IPS-15b (cell line): ENCODE measurements at regions not wholly inside any gene's neighbourhood (a gene's known extent, or its start where the extent isn't known, plus 50 kb on each side); places are given as distances from the start of the nearest gene placed in this dataset.

Source experiments
- H3K27me3 ChIP-seq: one replicate; pipeline ENCODE4 v1.6.1; 2013; ENCODE audit warnings: low read length; ENCODE audit not compliant: control insufficient read depth, insufficient read depth
- H3K36me3 ChIP-seq: one replicate; pipeline ENCODE4 v1.6.1; 2013; ENCODE audit warnings: low read length; ENCODE audit not compliant: control insufficient read depth, insufficient read depth
- H3K4me1 ChIP-seq: one replicate; pipeline ENCODE4 v1.6.1; 2013; ENCODE audit warnings: mild to moderate bottlenecking, low read length; ENCODE audit not compliant: control insufficient read depth, insufficient read depth
- H3K4me3 ChIP-seq: one replicate; pipeline ENCODE4 v1.5.1; 2013; ENCODE audit warnings: low read depth, low read length
- H3K9ac ChIP-seq: one replicate; pipeline ENCODE4 v1.6.1; 2013; ENCODE audit warnings: low read depth, mild to moderate bottlenecking, low read length
- H3K9me3 ChIP-seq: one replicate; pipeline ENCODE4 v1.6.1; 2013; ENCODE audit warnings: mild to moderate bottlenecking, low read length; ENCODE audit not compliant: control insufficient read depth, insufficient read depth

DNA sequence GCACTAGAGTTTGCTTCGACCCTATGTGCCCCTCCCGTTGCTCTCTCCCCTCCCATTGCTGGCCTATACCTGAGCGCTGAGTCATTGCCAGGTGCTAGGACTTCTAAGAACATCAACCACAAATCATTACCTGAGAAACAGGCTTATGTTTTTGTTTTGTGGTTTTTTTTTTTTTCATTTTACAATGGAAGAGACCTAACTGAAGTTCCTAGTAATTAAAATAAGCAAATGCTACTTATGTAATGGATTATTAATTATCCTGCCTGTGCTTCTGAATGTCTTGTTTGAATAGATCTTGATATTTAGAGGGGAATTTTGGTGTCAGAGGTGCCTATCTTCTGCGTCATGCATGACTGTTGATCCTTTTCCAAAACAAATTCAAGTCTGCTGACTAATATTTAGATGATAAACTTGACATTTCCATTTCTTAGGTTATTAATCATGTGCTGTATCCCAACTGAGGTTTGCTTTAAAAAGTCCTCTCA is 275.4 kb upstream of the CPEB2 start:
- H3K36me3 ChIP-seq = no peaks in the 10 kb centered on the region
- no peak overlapping the region for H3K9ac ChIP-seq
- H3K9me3 ChIP-seq = no peaks in the 10 kb centered on the region
- H3K4me3 ChIP-seq = no peak overlapping the region
- peaks cover 3% of the 10 kb centered on the region for H3K4me1 ChIP-seq
- H3K27me3 ChIP-seq = no peaks in the 10 kb centered on the region

DNA sequence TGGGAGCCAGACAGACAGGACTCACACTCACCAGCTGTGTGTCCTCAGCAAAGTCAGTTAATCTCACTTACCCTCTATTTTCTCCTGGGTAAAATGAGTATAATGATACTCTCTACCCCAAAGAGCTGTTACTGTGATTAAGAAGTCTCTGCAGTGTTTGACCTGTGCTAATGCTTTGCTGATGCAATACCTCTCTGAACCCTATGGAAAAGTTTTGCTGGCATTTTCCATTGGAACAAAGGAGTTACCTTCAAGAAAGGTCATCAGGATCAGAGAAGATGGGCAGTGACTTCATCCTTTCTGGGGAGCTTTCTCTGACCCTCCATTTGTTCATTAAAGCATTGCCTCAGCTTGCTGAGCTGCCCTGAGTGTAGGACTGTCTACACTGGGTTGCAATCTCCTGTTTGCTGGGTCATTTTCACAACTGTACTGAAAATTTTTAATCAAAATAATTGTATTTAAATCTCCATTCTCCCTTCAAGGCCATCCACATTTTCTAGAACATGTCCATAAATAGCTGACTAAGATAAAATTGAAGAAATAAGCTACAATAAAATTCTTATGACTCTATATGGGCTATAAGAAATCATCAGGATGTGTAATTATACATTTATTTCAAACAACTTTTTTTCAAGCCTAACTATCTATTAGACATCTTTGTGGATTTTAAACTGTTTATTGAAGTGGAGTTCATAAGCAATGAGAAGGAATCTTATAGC is 272.8 kb upstream of the CPEB2 start:
- Histone ChIP-seq H3K9me3 (no peaks in the 10 kb centered on the region), H3K4me1 (peaks cover 3% of the 10 kb centered on the region), H3K9ac (no peak overlapping the region), H3K27me3 (no peaks in the 10 kb centered on the region), H3K36me3 (no peaks in the 10 kb centered on the region), H3K4me3 (no peak overlapping the region)

DNA sequence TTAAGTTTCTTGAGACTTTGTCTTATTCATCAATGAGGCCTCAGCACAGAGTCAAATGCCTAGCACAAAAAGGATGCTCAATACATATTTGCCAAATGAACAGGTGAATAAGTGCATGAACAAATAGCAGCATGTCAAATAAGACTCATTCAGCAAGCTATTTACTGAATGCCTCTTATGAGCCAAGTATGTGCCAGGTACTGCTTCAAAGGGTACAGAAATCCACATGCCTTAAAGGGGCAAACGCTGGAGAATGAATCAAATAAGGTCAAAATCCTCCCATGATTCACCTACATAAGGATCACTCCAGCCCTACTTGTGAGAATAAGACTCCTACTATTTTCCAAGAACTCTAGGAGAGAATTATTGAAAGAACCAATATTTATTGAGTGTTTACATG is 260.2 kb upstream of the CPEB2 start:
- H3K4me3 ChIP-seq = no peak overlapping the region
- no peaks in the 10 kb centered on the region for H3K36me3 ChIP-seq
- H3K27me3 ChIP-seq = no peaks in the 10 kb centered on the region
- H3K9ac ChIP-seq = no peak overlapping the region
- no peaks in the 10 kb centered on the region for H3K9me3 ChIP-seq
- peaks cover 10% of the 10 kb centered on the region for H3K4me1 ChIP-seq

GRCh38 chr4:14743172-14743571 is 259.1 kb upstream of the CPEB2 start:
- Histone ChIP-seq H3K27me3 (no peaks in the 10 kb centered on the region), H3K4me3 (no peak overlapping the region), H3K4me1 (peaks cover 16% of the 10 kb centered on the region), H3K9ac (no peak overlapping the region), H3K36me3 (no peaks in the 10 kb centered on the region), H3K9me3 (no peaks in the 10 kb centered on the region)

GRCh38 chr4:14743601-14744000 is 258.7 kb upstream of the CPEB2 start:
- Histone ChIP-seq H3K36me3 (no peaks in the 10 kb centered on the region), H3K4me3 (no peak overlapping the region), H3K9ac (no peak overlapping the region), H3K27me3 (no peaks in the 10 kb centered on the region), H3K9me3 (no peaks in the 10 kb centered on the region), H3K4me1 (peaks cover 20% of the 10 kb centered on the region)

- H3K4me3 ChIP-seq = no peak overlapping the region
- peaks cover 26% of the 10 kb centered on the region for H3K4me1 ChIP-seq
- H3K9ac ChIP-seq = no peak overlapping the region
- H3K36me3 ChIP-seq = no peaks in the 10 kb centered on the region
- H3K9me3 ChIP-seq = no peaks in the 10 kb centered on the region
- no peaks in the 10 kb centered on the region for H3K27me3 ChIP-seq
Observed at GRCh38 chr4:14744346-14744745, 257.9 kb upstream of the CPEB2 start.

- no peak overlapping the region for H3K4me3 ChIP-seq
- peaks cover 22% of the 10 kb centered on the region for H3K4me1 ChIP-seq
- H3K9me3 ChIP-seq = peaks cover 3% of the 10 kb centered on the region
- H3K9ac ChIP-seq = no peak overlapping the region
- no peaks in the 10 kb centered on the region for H3K27me3 ChIP-seq
- no peaks in the 10 kb centered on the region for H3K36me3 ChIP-seq
Observed at GRCh38 chr4:14749910-14750309, 252.4 kb upstream of the CPEB2 start.

DNA sequence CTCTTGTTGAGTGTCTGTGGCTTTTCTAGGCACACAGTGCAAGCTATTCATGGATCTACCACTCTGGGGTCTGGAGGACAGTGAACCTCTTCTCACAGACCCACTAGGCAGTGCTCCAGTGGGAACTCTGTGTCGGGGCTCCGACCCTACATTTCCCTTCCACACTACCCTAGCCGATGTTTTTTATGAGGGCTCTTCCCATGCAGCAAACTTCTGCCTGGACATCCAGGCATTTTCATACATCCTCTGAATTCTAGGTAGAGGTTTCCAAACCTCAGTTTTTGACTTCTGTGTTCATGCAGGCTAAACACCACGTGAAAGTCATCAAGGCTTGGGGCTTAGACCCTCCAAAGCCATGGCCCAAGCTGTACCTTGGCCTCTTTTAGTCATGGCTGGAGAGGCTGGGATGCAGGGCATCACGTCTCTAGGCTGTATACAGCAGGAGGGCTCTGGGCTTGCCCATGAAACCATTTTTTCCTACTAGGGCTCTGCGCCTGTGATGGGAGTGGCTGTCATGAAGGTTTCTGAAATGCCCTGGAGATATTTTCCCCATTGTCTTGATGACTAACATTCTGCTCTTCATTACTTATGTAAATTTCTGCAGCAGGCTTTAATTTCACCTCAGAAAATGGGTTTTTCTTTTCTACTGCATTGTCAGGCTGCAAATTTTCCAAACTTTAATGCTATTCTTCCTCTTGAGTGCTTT is 249.8 kb upstream of the CPEB2 start:
- H3K9me3 ChIP-seq = peaks cover 3% of the 10 kb centered on the region
- no peaks in the 10 kb centered on the region for H3K36me3 ChIP-seq
- H3K4me1 ChIP-seq = peaks cover 17% of the 10 kb centered on the region
- no peak overlapping the region for H3K9ac ChIP-seq
- no peaks in the 10 kb centered on the region for H3K27me3 ChIP-seq
- no peak overlapping the region for H3K4me3 ChIP-seq

- H3K4me3 ChIP-seq = no peak overlapping the region
- H3K9ac ChIP-seq = no peak overlapping the region
- H3K9me3 ChIP-seq = no peaks in the 10 kb centered on the region
- no peaks in the 10 kb centered on the region for H3K4me1 ChIP-seq
- H3K36me3 ChIP-seq = no peaks in the 10 kb centered on the region
- H3K27me3 ChIP-seq = peaks cover 12% of the 10 kb centered on the region
Observed at GRCh38 chr4:14767142-14767541, 235.1 kb upstream of the CPEB2 start.

DNA sequence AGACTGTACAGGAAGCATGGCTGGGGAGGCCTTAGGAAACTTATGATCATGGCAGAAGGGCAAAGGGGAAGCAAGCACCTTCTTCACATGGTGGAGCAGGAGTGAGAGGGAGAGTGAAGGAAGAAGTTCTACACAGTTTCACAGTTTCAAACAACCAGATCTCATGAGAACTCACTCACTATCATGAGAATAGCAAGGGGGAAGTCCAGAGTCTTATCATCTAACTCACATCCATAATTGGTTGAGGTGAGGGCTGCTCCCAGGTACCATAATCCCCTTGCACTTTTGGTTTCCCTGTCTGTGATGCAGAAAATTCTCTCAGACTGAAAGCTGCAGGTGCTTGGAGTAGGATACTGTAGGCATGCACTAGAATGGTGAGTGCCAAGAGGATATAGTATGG is 233.8 kb upstream of the CPEB2 start:
- Histone ChIP-seq H3K9me3 (no peaks in the 10 kb centered on the region), H3K36me3 (no peaks in the 10 kb centered on the region), H3K4me1 (no peaks in the 10 kb centered on the region), H3K27me3 (peaks cover 12% of the 10 kb centered on the region), H3K4me3 (no peak overlapping the region), H3K9ac (no peak overlapping the region)

- no peak overlapping the region for H3K4me3 ChIP-seq
- H3K4me1 ChIP-seq = no peaks in the 10 kb centered on the region
- no peaks in the 10 kb centered on the region for H3K36me3 ChIP-seq
- no peak overlapping the region for H3K9ac ChIP-seq
- H3K9me3 ChIP-seq = no peaks in the 10 kb centered on the region
- peaks cover 12% of the 10 kb centered on the region for H3K27me3 ChIP-seq
Observed at GRCh38 chr4:14769993-14770392, 232.3 kb upstream of the CPEB2 start.

GRCh38 chr4:14771094-14771493 is 231.2 kb upstream of the CPEB2 start:
- no peak overlapping the region for H3K4me3 ChIP-seq
- H3K9ac ChIP-seq = no peak overlapping the region
- H3K27me3 ChIP-seq = peaks cover 12% of the 10 kb centered on the region
- H3K36me3 ChIP-seq = no peaks in the 10 kb centered on the region
- H3K9me3 ChIP-seq = no peaks in the 10 kb centered on the region
- no peaks in the 10 kb centered on the region for H3K4me1 ChIP-seq
